ENCODE measurements at regions not wholly inside any gene's neighbourhood (a gene's known extent, or its start where the extent isn't known, plus 50 kb on each side); places are given as distances from the start of the nearest gene placed in this dataset.
"Not testable (repeated sequence)": the region's sequence is repeated elsewhere in the genome, so short reads cannot be mapped to it uniquely, and the experiment has no call there.

- DNase-seq (ENCODE audit: low spot score): no peak
Observed at GRCh38 chr17:52737071-52737470, 578.6 kb upstream of the CA10 start.

GRCh38 chr17:52732841-52733240 is 574.3 kb upstream of the CA10 start:
- DNase-seq (ENCODE audit: low spot score): no peak

DNA sequence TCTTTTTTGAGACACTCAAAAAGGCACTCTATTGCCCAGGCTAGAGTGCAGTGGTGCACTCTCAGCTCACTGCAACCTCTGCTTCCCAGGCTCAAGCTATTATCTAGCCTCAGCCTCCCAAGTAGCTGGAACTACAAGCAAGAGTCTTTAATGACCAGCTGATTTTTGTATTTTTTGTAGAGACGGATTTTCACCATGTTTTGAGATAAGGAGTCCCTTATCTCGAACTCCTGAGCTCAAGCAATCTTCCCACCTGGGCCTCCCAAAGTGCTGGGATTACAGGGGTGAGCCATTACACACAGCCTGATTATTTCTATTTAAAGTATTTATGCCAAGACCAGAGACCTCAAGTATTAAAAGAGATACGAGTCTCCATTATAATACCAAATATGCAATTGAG is 566.1 kb upstream of the CA10 start:
- DNase-seq (ENCODE audit: low spot score): no peak

DNA sequence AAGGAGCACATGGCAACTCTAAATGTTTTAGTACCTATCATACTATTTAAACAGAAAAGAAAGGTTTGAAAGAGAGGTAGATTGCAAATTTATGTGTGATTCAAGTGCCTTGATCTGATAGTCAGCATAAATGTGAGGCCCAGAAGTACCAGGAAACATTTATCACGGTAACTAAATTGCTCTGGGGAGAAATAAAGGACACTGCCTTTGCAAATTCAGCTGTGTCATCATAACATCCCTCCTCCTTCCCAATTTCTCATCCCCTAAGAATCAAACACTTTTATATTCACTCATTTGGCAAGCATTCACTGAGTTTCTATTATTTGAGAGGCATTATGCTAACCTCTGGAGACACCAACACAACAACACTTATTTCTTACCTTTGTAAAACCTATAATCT is 563.4 kb upstream of the CA10 start:
- DNase-seq (ENCODE audit: low spot score): no peak

- no peak for DNase-seq (ENCODE audit: low spot score)
Observed at GRCh38 chr17:52710363-52710901, 551.9 kb upstream of the CA10 start.

DNA sequence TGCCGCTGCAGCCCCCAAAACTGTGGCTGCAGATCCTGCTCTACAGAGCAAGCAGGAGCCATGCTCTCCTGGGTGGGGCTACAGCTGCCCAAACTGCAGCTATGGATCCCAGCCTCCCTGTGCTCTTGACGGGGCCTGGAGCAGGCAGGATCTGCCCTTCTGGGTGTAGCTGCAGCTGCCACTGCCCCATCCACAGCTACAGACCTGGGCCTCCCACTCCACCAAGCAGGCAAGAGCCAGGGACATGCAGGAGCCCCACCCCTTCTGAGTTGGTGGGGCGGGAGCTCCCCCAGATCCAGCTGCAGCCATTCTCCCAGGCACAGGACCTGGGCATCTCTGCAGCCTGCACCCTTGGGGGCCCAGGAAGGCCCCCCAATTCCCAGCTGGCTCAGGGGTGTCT is 551.2 kb upstream of the CA10 start:
- DNase-seq (ENCODE audit: low spot score): no peak

DNA sequence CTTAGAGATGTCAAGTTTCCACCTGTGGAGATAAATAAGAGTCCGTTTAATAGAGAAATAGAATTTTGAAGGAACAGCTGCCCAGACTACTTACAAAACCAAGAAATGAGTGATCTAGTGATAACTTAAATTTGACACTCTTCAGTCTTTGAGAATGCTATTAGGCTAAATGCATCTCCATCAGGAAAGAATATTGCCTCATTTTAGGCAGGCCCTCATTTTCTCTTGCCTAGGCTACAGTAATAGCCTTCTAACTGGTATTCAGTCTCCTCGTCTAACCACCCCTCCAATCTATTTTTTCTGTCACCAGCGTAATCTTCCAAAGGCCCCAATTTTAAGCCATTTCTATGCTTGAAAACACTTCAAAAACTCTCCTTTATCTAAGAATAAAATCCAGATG is 537.8 kb upstream of the CA10 start:
- DNase-seq (ENCODE audit: low spot score): no peak

DNA sequence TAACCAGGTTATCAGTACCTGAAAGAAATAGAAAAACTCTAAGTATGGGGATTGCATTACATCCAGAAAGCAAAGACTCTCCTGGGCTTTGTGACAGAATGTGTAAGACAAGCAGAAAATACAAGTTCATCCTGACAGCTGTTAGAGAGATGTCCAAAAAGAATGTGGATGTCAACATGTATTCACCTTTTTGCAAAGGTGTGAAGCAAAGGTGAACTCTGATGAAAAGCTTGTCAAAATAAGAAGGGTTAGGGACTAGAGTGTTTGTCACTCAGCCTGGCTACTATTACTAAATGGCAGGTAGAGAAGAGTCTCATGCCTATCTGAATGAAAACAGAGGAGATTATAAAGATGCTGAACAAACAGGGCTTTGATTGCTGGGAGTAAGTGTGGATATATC is 527.6 kb upstream of the CA10 start:
- DNase-seq (ENCODE audit: low spot score): no peak

- DNase-seq (ENCODE audit: low spot score): no peak
Observed at GRCh38 chr17:52681480-52681879, 523.0 kb upstream of the CA10 start.

DNA sequence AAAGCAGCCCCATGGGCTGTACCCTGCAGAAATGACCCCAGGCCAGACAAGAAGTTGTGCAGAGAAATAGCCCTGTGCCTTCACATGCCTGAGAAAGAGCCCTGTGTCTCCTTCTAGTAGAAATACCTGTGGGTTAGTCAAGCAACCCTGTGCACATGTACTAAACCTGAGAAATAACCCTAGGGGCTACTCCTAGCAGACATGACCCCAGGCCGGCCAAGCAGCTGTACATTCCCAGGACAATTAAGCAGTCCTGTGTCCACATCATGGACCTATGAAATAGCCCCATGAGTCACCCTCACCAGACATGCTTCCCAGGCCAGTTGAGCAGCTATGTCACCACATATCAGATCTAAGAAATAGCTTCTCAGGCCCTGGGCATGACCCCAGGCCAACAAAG is 519.7 kb upstream of the CA10 start:
- no peak for DNase-seq (ENCODE audit: low spot score)

- DNase-seq (ENCODE audit: low spot score): peak; percentile 5
Observed at GRCh38 chr17:52674686-52675085, 516.2 kb upstream of the CA10 start.

- no peak for DNase-seq (ENCODE audit: low spot score)
Observed at GRCh38 chr17:52673791-52674190, 515.3 kb upstream of the CA10 start.

- DNase-seq (ENCODE audit: low spot score): no peak
Observed at GRCh38 chr17:52666264-52666663, 507.8 kb upstream of the CA10 start.

GRCh38 chr17:52660692-52661091 is 502.2 kb upstream of the CA10 start:
- no peak for DNase-seq (ENCODE audit: low spot score)

- no peak for DNase-seq (ENCODE audit: low spot score)
Observed at GRCh38 chr17:52653014-52653413, 494.5 kb upstream of the CA10 start.

GRCh38 chr17:52648995-52649394 is 490.5 kb upstream of the CA10 start:
- DNase-seq (ENCODE audit: low spot score): no peak

GRCh38 chr17:52647411-52647810 is 488.9 kb upstream of the CA10 start:
- no peak for DNase-seq (ENCODE audit: low spot score)

GRCh38 chr17:52636443-52636842 is 477.9 kb upstream of the CA10 start:
- DNase-seq (ENCODE audit: low spot score): no peak

DNA sequence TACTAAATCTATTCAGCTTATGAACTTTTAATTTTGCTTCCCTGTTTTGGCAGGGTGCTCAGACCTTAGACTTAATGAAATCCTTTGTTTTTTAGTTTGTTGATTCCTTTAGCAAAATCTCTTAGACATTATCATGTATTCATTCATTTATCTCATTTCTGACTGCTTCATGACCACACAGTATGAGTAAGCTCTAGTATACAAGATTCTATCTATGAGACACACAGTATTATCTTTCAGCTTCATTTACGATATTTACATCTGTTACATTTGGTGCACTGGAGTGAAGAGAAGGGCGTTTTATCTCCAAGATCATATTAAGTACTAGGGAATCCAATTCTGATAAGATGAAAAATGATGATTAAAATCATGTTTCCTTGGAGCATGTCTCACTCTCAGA is 448.1 kb upstream of the CA10 start:
- no peak for DNase-seq (ENCODE audit: low spot score)

DNA sequence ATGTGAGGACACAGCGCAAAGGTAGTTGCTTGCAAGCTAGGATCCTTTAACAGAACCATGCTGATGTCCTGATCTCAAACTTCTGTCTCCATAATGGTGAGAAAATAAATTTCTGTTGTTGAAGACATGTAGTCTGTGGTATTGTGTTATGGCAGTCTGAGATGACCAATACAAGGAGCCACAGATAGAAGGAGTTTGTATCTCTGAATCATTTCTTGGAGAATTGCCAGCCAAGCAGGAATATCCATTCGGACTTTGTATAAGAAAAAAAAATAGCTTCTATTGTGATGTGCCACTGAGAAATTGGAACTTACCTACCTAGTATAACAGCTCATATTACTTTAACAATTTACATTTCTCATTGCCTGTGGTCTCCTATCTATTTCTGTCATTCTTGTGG is 447.6 kb upstream of the CA10 start:
- DNase-seq (ENCODE audit: low spot score): peak; percentile 33

DNA sequence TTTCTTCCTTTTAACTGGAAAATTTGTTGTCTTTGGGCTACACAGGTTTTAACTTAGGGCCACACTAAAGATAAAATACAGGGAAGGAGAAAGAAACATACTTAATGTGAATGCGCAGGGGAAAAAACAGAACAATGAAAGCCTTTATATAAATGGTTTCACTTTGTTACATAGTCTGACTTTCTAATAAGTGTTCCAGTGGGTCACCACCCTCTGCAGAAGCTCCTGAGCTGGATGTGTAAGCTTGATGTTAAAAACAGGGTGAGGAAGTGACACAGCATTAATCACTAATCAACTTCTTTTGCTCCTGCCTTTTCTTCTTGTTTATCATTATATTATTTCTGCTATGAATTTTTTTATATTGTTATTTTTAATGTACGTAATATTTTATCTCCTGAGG is 445.6 kb upstream of the CA10 start:
- no peak for DNase-seq (ENCODE audit: low spot score)

GRCh38 chr17:52597452-52598215 is 439.1 kb upstream of the CA10 start:
- not testable (repeated sequence) for DNase-seq (ENCODE audit: low spot score)

- no peak for DNase-seq (ENCODE audit: low spot score)
Observed at GRCh38 chr17:52594516-52594915, 436.0 kb upstream of the CA10 start.

- no peak for DNase-seq (ENCODE audit: low spot score)
Observed at GRCh38 chr17:52546990-52547389, 388.5 kb upstream of the CA10 start.

Measured in RKO (cell line).